Lower leg skin (tissue), 3 donors: ENCODE measurements at regions not wholly inside any gene's neighbourhood (a gene's known extent, or its start where the extent isn't known, plus 50 kb on each side); places are given as distances from the start of the nearest gene placed in this dataset.

Experiments used
- CTCF ChIP-seq, 3 donors: fragments of 450-650 bp; IDR thresholded peaks; one replicate each; pipeline ENCODE4 v1.5.1; 2016; ENCODE audit warnings: antibody characterized with exemption in 3 of 3, mild to moderate bottlenecking in 3 of 3, moderate library complexity in 2 of 3
- POLR2A ChIP-seq, 2 donors: fragments of 450-650 bp; IDR thresholded peaks; one replicate each; pipeline ENCODE4 v1.6.1; 2016 to 2017; ENCODE audit warnings: antibody characterized with exemption in 2 of 2, mild to moderate bottlenecking in 1 of 2, moderate library complexity in 1 of 2

GRCh38 chr2:145055651-145056050, 535.7 kb upstream of the ZEB2 start:
- TF ChIP-seq CTCF (IDR thresholded peaks at IDR 0.05): no peak
- TF ChIP-seq POLR2A (IDR thresholded peaks at IDR 0.05): no peak
